ENCODE measurements at regions not wholly inside any gene's neighbourhood (a gene's known extent, or its start where the extent isn't known, plus 50 kb on each side); places are given as distances from the start of the nearest gene placed in this dataset.

DNA sequence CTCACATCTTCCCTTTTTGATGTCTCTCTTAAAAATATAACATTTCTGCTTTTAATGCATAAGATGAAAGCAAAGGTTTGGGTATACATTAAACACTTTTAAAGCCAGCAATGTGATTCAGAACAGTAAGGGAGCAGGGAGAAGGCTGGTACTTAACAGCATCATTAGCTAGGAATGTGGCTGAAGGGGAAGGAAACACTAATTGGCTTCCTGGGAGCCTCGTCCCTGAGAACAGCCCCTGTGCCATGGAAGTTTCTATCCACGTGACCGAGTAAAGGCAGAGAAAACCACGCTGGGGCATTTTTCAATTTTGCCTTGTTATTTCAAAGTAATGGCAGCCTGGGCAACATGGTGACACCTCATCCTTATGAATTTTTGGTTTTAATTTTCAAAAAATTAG, 109.2 kb upstream of the GPC1 start:
- Histone ChIP-seq H3K9me3 (no peaks in the 10 kb centered on the region), H3K27me3 (no peaks in the 10 kb centered on the region), H3K36me3 (no peaks in the 10 kb centered on the region), H3K27ac (no peak overlapping the region), H3K4me3 (no peak overlapping the region), H3K4me1 (peaks cover 16% of the 10 kb centered on the region)
- DNase-seq (ENCODE audit: extremely low spot score in 2 of 2): no peak
- no peak for TF ChIP-seq POLR2AphosphoS5 (IDR thresholded peaks at IDR 0.05; ENCODE audit: insufficient read depth in 1 of 2, low read depth in 1 of 2)
- TF ChIP-seq, protein P1, sequence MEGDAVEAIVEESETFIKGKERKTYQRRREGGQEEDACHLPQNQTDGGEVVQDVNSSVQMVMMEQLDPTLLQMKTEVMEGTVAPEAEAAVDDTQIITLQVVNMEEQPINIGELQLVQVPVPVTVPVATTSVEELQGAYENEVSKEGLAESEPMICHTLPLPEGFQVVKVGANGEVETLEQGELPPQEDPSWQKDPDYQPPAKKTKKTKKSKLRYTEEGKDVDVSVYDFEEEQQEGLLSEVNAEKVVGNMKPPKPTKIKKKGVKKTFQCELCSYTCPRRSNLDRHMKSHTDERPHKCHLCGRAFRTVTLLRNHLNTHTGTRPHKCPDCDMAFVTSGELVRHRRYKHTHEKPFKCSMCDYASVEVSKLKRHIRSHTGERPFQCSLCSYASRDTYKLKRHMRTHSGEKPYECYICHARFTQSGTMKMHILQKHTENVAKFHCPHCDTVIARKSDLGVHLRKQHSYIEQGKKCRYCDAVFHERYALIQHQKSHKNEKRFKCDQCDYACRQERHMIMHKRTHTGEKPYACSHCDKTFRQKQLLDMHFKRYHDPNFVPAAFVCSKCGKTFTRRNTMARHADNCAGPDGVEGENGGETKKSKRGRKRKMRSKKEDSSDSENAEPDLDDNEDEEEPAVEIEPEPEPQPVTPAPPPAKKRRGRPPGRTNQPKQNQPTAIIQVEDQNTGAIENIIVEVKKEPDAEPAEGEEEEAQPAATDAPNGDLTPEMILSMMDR (IDR thresholded peaks at IDR 0.05): no peak
- no peak for TF ChIP-seq POLR2A (IDR thresholded peaks at IDR 0.05)
- intact Hi-C loops (cut with DNase I): no loop called here

DNA sequence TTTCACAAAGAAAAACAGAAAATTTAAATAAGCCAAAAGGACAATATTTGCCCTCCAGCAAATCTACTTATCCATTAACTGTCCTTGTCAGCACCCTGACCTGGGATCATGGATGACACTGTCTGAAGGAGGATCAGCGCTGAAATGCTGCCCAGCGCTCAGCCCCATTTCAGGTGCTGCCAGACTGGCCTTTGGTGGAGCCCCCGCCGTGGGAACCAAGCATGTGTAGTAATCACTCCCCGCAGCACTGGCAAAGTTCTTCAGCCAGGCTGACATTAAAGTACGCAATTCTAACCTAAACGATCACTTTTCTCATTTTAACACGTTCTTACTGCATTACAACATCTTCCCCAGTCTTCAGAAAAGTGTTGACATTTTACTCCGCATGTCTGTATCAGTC, 108.6 kb upstream of the GPC1 start:
- no peaks in the 10 kb centered on the region for H3K9me3 ChIP-seq
- no peaks in the 10 kb centered on the region for H3K36me3 ChIP-seq
- no peak for DNase-seq (ENCODE audit: extremely low spot score in 2 of 2)
- H3K27ac ChIP-seq: no peak overlapping the region
- TF ChIP-seq POLR2A (IDR thresholded peaks at IDR 0.05): no peak
- TF ChIP-seq POLR2AphosphoS5 (IDR thresholded peaks at IDR 0.05; ENCODE audit: insufficient read depth in 1 of 2, low read depth in 1 of 2): no peak
- TF ChIP-seq, protein P1 (IDR thresholded peaks at IDR 0.05): no peak
- H3K27me3 ChIP-seq: no peaks in the 10 kb centered on the region
- no peak overlapping the region for H3K4me3 ChIP-seq
- intact Hi-C loops (cut with DNase I): no loop called here
- H3K4me1 ChIP-seq: peaks cover 16% of the 10 kb centered on the region

DNA sequence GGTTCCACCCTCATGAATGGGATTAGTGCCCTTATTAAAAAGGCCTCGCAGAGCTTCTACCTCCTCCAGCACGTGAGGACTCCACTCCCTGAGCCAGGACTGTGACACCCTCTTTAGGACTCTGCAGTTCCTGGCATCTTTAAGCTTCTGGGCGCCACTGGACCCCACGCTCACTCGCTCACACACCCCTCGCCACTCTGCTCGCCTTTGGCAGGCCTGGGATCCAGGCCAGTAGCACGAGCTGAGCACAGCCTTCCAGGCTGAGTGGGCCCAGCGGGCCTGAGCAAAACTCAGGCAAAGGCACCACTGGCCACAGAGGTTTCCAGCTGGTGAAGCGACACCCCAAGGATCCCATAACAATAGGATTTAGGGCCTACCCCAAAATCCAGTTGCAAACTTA, 107.9 kb upstream of the GPC1 start:
- Histone ChIP-seq H3K9me3 (no peaks in the 10 kb centered on the region), H3K4me1 (peaks cover 16% of the 10 kb centered on the region), H3K27ac (no peak overlapping the region), H3K36me3 (no peaks in the 10 kb centered on the region), H3K27me3 (no peaks in the 10 kb centered on the region), H3K4me3 (no peak overlapping the region)
- TF ChIP-seq POLR2AphosphoS5 (IDR thresholded peaks at IDR 0.05; ENCODE audit: insufficient read depth in 1 of 2, low read depth in 1 of 2) (no peak), POLR2A (IDR thresholded peaks at IDR 0.05) (no peak)
- TF ChIP-seq, protein P1 (IDR thresholded peaks at IDR 0.05): no peak
- no peak for DNase-seq (ENCODE audit: extremely low spot score in 2 of 2)
- intact Hi-C loops (cut with DNase I): no loop called here

DNA sequence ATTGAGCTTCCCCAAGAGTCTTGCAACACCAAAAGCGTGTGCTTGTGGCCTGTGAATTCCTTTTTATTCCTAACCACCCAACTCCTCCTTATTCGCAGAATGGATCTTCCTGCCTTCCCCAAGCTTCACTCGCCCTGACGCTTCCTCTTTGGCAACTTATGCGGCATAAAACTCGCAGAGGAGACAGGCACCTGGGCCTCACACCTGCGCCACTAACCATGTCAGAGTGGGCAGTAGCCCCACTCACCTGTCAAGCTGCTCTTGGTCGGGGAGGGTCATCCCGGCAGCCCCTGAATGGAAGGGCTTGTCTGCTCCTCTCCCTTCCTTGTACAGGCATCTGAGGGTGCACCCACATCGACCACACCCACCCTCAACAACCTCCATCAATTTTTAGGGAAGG, 106.9 kb upstream of the GPC1 start:
- no peak for DNase-seq (ENCODE audit: extremely low spot score in 2 of 2)
- Histone ChIP-seq H3K4me1 (peaks cover 16% of the 10 kb centered on the region), H3K9me3 (no peaks in the 10 kb centered on the region), H3K27ac (no peak overlapping the region), H3K4me3 (no peak overlapping the region), H3K36me3 (no peaks in the 10 kb centered on the region), H3K27me3 (no peaks in the 10 kb centered on the region)
- intact Hi-C loops (cut with DNase I): no loop called here
- TF ChIP-seq POLR2A (IDR thresholded peaks at IDR 0.05) (no peak), POLR2AphosphoS5 (IDR thresholded peaks at IDR 0.05; ENCODE audit: insufficient read depth in 1 of 2, low read depth in 1 of 2) (no peak)
- TF ChIP-seq, protein P1 (IDR thresholded peaks at IDR 0.05): no peak

DNA sequence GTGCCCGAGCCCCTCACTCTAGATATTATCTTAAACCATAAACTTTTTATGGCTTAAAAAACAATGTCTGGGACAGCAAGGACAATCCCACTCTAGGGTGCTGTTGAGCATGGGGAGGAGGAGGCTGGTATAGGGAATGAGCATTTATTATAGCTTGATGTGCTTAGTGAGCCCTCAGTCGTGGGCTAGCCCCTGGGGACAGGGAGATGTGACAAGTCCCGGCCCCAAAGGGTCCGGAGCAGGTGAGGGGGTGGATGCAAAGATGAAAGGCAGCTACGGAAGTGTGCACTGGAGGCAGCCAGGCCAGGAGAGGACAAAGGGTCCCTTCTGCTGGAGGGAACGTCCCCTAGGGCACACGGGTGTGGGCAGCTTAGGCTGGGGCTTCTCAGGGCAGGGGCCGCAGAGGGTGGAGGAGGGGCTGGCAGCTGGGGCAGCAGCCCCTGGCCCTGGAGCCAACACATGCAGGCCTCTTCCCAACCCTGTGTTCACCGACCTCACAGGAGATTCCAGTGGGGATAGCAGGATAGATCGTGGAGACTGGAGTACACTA, 106.3 kb upstream of the GPC1 start:
- TF ChIP-seq, protein P1 (IDR thresholded peaks at IDR 0.05): no peak
- no peak for TF ChIP-seq POLR2AphosphoS5 (IDR thresholded peaks at IDR 0.05; ENCODE audit: insufficient read depth in 1 of 2, low read depth in 1 of 2)
- TF ChIP-seq POLR2A (IDR thresholded peaks at IDR 0.05): no peak
- Histone ChIP-seq H3K27ac (no peak overlapping the region), H3K4me3 (no peak overlapping the region), H3K36me3 (no peaks in the 10 kb centered on the region), H3K4me1 (peaks cover 14% of the 10 kb centered on the region), H3K9me3 (no peaks in the 10 kb centered on the region), H3K27me3 (no peaks in the 10 kb centered on the region)
- no peak for DNase-seq (ENCODE audit: extremely low spot score in 2 of 2)
- intact Hi-C loops (cut with DNase I): no loop called here
